H9 (cell line): ENCODE measurements at regions not wholly inside any gene's neighbourhood (a gene's known extent, or its start where the extent isn't known, plus 50 kb on each side); places are given as distances from the start of the nearest gene placed in this dataset.

Experiments
- DNase-seq: peaks from one replicate; pipeline ENCODE4 v3.0.0-alpha.2; 2017
- H2AFZ ChIP-seq: one replicate; pipeline ENCODE4 v1.6.1; 2013; ENCODE audit warnings: mild to moderate bottlenecking, low read length, control low read depth, moderate library complexity
- H2AK5ac ChIP-seq: 2 replicates; pipeline ENCODE4 v1.6.1; 2013; ENCODE audit warnings: low read length, control low read depth, mixed read lengths; ENCODE audit not compliant: insufficient read length
- H2BK120ac ChIP-seq: one replicate; pipeline ENCODE4 v1.6.1; 2013; ENCODE audit warnings: low read depth, mild to moderate bottlenecking, low read length, control low read depth, inconsistent platforms; ENCODE audit not compliant: poor library complexity, severe bottlenecking
- H2BK12ac ChIP-seq: 2 replicates; pipeline ENCODE4 v1.6.1; 2013; ENCODE audit warnings: low read length, control low read depth, mixed read lengths, low read depth; ENCODE audit not compliant: insufficient read length
- H2BK15ac ChIP-seq: 2 replicates; pipeline ENCODE4 v1.6.1; 2013; ENCODE audit warnings: low read depth, low read length, control low read depth
- H2BK20ac ChIP-seq: one replicate; pipeline ENCODE4 v1.6.1; 2013; ENCODE audit warnings: low read depth, mild to moderate bottlenecking, low read length, control low read depth, inconsistent platforms; ENCODE audit not compliant: poor library complexity, severe bottlenecking
- H2BK5ac ChIP-seq: 2 replicates; pipeline ENCODE4 v1.6.1; 2013; ENCODE audit warnings: low read length, control low read depth, mixed read lengths; ENCODE audit not compliant: insufficient read length
- H3K14ac ChIP-seq: 2 replicates; pipeline ENCODE4 v1.6.1; 2013; ENCODE audit warnings: low read length, control low read depth; ENCODE audit not compliant: insufficient read depth
- H3K18ac ChIP-seq: 2 replicates; pipeline ENCODE4 v1.6.1; 2013; ENCODE audit warnings: low read depth, mild to moderate bottlenecking, mixed read lengths, low read length, control low read depth; ENCODE audit not compliant: insufficient read length
- H3K23ac ChIP-seq: 2 replicates; pipeline ENCODE4 v1.6.1; 2013; ENCODE audit warnings: low read length, control low read depth, mixed read lengths, low read depth; ENCODE audit not compliant: insufficient read length
- H3K23me2 ChIP-seq: 2 replicates; pipeline ENCODE4 v1.6.1; 2013; ENCODE audit warnings: low read depth, mild to moderate bottlenecking, mixed read lengths, low read length, control low read depth; ENCODE audit not compliant: insufficient read length, poor library complexity, severe bottlenecking
- H3K27ac ChIP-seq: 2 replicates; pipeline ENCODE4 v1.5.1; 2013; ENCODE audit warnings: low read length, control low read depth, mixed read lengths, low read depth; ENCODE audit not compliant: insufficient read length
- H3K27me3 ChIP-seq: 2 replicates; pipeline ENCODE4 v1.6.1; 2013; ENCODE audit warnings: low read length, control low read depth, inconsistent platforms; ENCODE audit not compliant: insufficient read depth
- H3K4ac ChIP-seq: 2 replicates; pipeline ENCODE4 v1.6.1; 2013; ENCODE audit warnings: low read depth, mild to moderate bottlenecking, control low read depth, inconsistent platforms, low read length, moderate library complexity
- H3K4me1 ChIP-seq: 2 replicates; pipeline ENCODE4 v1.6.1; 2013; ENCODE audit warnings: low read length, control low read depth, inconsistent platforms; ENCODE audit not compliant: insufficient read depth
- H3K4me2 ChIP-seq: 2 replicates; pipeline ENCODE4 v1.6.1; 2013; ENCODE audit warnings: low read length, control low read depth, mixed read lengths; ENCODE audit not compliant: insufficient read length, insufficient read depth
- H3K56ac ChIP-seq: 2 replicates; pipeline ENCODE4 v1.6.1; 2013; ENCODE audit warnings: low read depth, mild to moderate bottlenecking, mixed read lengths, low read length, control low read depth; ENCODE audit not compliant: insufficient read length
- H3K79me1 ChIP-seq: 2 replicates; pipeline ENCODE4 v1.6.1; 2013; ENCODE audit warnings: low read depth, mild to moderate bottlenecking, moderate library complexity, low read length, control low read depth, inconsistent platforms; ENCODE audit not compliant: insufficient read depth, poor library complexity, severe bottlenecking
- H3K79me2 ChIP-seq: 2 replicates; pipeline ENCODE4 v1.6.1; 2013; ENCODE audit warnings: low read length, control low read depth, inconsistent platforms; ENCODE audit not compliant: insufficient read depth
- H3K9ac ChIP-seq: 2 replicates; pipeline ENCODE4 v1.6.1; 2013; ENCODE audit warnings: low read length, control low read depth, mixed read lengths; ENCODE audit not compliant: insufficient read length; ENCODE audit errors: extremely low read depth
- H3K9me3 ChIP-seq: one replicate; pipeline ENCODE4 v1.6.1; 2013; ENCODE audit warnings: low read depth, low read length, inconsistent platforms; ENCODE audit not compliant: control insufficient read depth
- H3T11ph ChIP-seq: one replicate; pipeline ENCODE4 v1.6.1; 2013; ENCODE audit warnings: mild to moderate bottlenecking, low read length, control low read depth, inconsistent platforms
- H4K20me1 ChIP-seq: one replicate; pipeline ENCODE4 v1.6.1; 2013; ENCODE audit not compliant: control insufficient read depth, insufficient read length, insufficient read depth
- H4K5ac ChIP-seq: 2 replicates; pipeline ENCODE4 v1.6.1; 2013; ENCODE audit warnings: low read depth, mild to moderate bottlenecking, mixed read lengths, low read length, control low read depth; ENCODE audit not compliant: insufficient read length
- H4K8ac ChIP-seq: replicated peaks from 2 replicates; pipeline ENCODE4 v1.6.1; 2013; ENCODE audit warnings: low read length, control low read depth, mixed read lengths, low read depth; ENCODE audit not compliant: insufficient read length
- H4K91ac ChIP-seq: 2 replicates; pipeline ENCODE4 v1.6.1; 2013; ENCODE audit warnings: low read depth, mild to moderate bottlenecking, moderate library complexity, mixed read lengths, low read length, control low read depth; ENCODE audit not compliant: insufficient read length
- H3K27ac Mint-ChIP-seq, 3 experiments: 2 replicates in 2 of 3; 3 replicates in 1 of 3; pipeline ENCODE4 v1.8.0; 2020 to 2021; ENCODE audit warnings: mixed read lengths in 3 of 3, mild to moderate bottlenecking in 1 of 3, moderate library complexity in 1 of 3
- H3K27me3 Mint-ChIP-seq: 2 replicates; pipeline ENCODE4 v1.8.0; 2021; ENCODE audit warnings: low read depth, mild to moderate bottlenecking, moderate library complexity, mixed read lengths
- H3K36me3 Mint-ChIP-seq, 3 experiments: 2 replicates in 2 of 3; 3 replicates in 1 of 3; pipeline ENCODE4 v1.8.0; 2020 to 2021; ENCODE audit warnings: low read depth in 3 of 3, mixed read lengths in 3 of 3; ENCODE audit not compliant: insufficient read depth in 1 of 3
- H3K4me1 Mint-ChIP-seq, 2 experiments: 2 replicates each; pipeline ENCODE4 v1.8.0; 2020; ENCODE audit warnings: mixed read lengths in 2 of 2
- H3K4me3 Mint-ChIP-seq, 2 experiments: 2 replicates in 1 of 2; 3 replicates in 1 of 2; pipeline ENCODE4 v1.8.0; 2020 to 2021; ENCODE audit warnings: mild to moderate bottlenecking in 2 of 2, mixed read lengths in 2 of 2, moderate library complexity in 1 of 2
- H3K9me3 Mint-ChIP-seq, 2 experiments: 2 replicates in 1 of 2; 3 replicates in 1 of 2; pipeline ENCODE4 v1.8.0; 2020; ENCODE audit warnings: mild to moderate bottlenecking in 2 of 2, mixed read lengths in 2 of 2, moderate library complexity in 1 of 2
- WGBS: extraction: QIAGEN DNeasy Blood & Tissue Kit; methylation state at CpG from one replicate; pipeline ENCODE4 v1.1.7; 2013; ENCODE audit warnings: missing lambda C conversion rate, low lambda C conversion rate, mixed read lengths; ENCODE audit not compliant: insufficient read length; ENCODE audit errors: extremely low coverage; 5-methylcytosine and 5-hydroxymethylcytosine counted together
- TF ChIP-seq, protein P1 (sequence below): fragments of 200-600 bp; sonication (generic); conservative IDR thresholded peaks from 3 replicates; pipeline ENCODE4 v1.8.0; 2021; ENCODE audit warnings: antibody characterized with exemption, mild to moderate bottlenecking

- Histone ChIP-seq H2BK15ac (no peak overlapping the region), H2BK12ac (no peak overlapping the region), H3K27me3 (no peaks in the 10 kb centered on the region), H2AFZ (no peak overlapping the region), H3K9me3 (no peaks in the 10 kb centered on the region), H3K79me2 (no peaks in the 10 kb centered on the region), H3K4me2 (no peak overlapping the region), H4K5ac (no peak overlapping the region), H4K8ac (no peak overlapping the region), H4K91ac (no peak overlapping the region), H2BK120ac (no peak overlapping the region), H2BK20ac (no peak overlapping the region), H3K79me1 (no peaks in the 10 kb centered on the region), H3K27ac (no peak overlapping the region), H3T11ph (no peak overlapping the region), H3K4me1 (peaks cover 2% of the 10 kb centered on the region; the same call in 1 of the 2 replicates), H3K9ac (no peak overlapping the region), H3K56ac (no peak overlapping the region), H4K20me1 (no peaks in the 10 kb centered on the region), H3K23me2 (no peaks in the 10 kb centered on the region), H2BK5ac (no peak overlapping the region), H3K14ac (no peak overlapping the region), H2AK5ac (no peak overlapping the region), H3K18ac (no peak overlapping the region), H3K23ac (no peak overlapping the region), H3K4ac (no peak overlapping the region)
- TF ChIP-seq, protein P1, sequence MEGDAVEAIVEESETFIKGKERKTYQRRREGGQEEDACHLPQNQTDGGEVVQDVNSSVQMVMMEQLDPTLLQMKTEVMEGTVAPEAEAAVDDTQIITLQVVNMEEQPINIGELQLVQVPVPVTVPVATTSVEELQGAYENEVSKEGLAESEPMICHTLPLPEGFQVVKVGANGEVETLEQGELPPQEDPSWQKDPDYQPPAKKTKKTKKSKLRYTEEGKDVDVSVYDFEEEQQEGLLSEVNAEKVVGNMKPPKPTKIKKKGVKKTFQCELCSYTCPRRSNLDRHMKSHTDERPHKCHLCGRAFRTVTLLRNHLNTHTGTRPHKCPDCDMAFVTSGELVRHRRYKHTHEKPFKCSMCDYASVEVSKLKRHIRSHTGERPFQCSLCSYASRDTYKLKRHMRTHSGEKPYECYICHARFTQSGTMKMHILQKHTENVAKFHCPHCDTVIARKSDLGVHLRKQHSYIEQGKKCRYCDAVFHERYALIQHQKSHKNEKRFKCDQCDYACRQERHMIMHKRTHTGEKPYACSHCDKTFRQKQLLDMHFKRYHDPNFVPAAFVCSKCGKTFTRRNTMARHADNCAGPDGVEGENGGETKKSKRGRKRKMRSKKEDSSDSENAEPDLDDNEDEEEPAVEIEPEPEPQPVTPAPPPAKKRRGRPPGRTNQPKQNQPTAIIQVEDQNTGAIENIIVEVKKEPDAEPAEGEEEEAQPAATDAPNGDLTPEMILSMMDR, result no peak
- Mint-ChIP-seq H3K4me3 (no peak overlapping the region), H3K36me3 (no peaks in the 10 kb centered on the region), H3K27ac (no peak overlapping the region; a peak in 1 of 7 replicates), H3K9me3 (no peaks in the 10 kb centered on the region), H3K4me1 (peaks cover 20 to 24% of the 10 kb centered on the region in 2 experiments), H3K27me3 (no peaks in the 10 kb centered on the region)
- no CpG with 5 or more reads among the region's 4 CpGs for WGBS
- no peak for DNase-seq
These were observed 82.7 kb downstream of the IZUMO3 start for GRCh38 chr9:24462951-24463350.
